MM.1S (cell line): ENCODE measurements at regions not wholly inside any gene's neighbourhood (a gene's known extent, or its start where the extent isn't known, plus 50 kb on each side); places are given as distances from the start of the nearest gene placed in this dataset.

Source experiments
- DNase-seq: peaks from one replicate; pipeline ENCODE4 v3.0.0-alpha.2; 2015
- H2AFZ ChIP-seq: fragments of 300-600 bp; sonication (generic); 2 replicates; pipeline ENCODE4 v1.6.0; 2016; ENCODE audit warnings: antibody characterized with exemption, low read length
- H3F3A ChIP-seq: fragments of 300-600 bp; sonication (generic); 2 replicates; pipeline ENCODE4 v1.6.1; 2016; ENCODE audit warnings: mild to moderate bottlenecking, antibody characterized with exemption, low read length, moderate library complexity, mixed read lengths; ENCODE audit not compliant: insufficient read depth
- H3K27ac ChIP-seq: fragments of 300-600 bp; sonication (generic); 2 replicates; pipeline ENCODE4 v1.5.1; 2016; ENCODE audit warnings: mild to moderate bottlenecking, low read length
- H3K27me3 ChIP-seq: fragments of 300-600 bp; sonication (generic); replicated peaks from 2 replicates; pipeline ENCODE4 v1.6.0; 2016; ENCODE audit warnings: low read length; ENCODE audit not compliant: insufficient read depth
- H3K36me3 ChIP-seq: fragments of 300-600 bp; sonication (generic); replicated peaks from 2 replicates; pipeline ENCODE4 v1.6.1; 2016; ENCODE audit warnings: mild to moderate bottlenecking, low read length, mixed read lengths; ENCODE audit not compliant: insufficient read depth
- H3K4me1 ChIP-seq: fragments of 300-600 bp; sonication (generic); 2 replicates; pipeline ENCODE4 v1.6.1; 2016; ENCODE audit warnings: low read length, mixed read lengths
- H3K4me2 ChIP-seq: fragments of 300-600 bp; sonication (generic); 2 replicates; pipeline ENCODE4 v1.6.0; 2016; ENCODE audit warnings: low read depth, low read length
- H3K4me3 ChIP-seq: fragments of 300-600 bp; sonication (generic); 2 replicates; pipeline ENCODE4 v1.5.1; 2016; ENCODE audit warnings: low read length, mixed read lengths
- H3K79me2 ChIP-seq: fragments of 300-600 bp; sonication (generic); 2 replicates; pipeline ENCODE4 v1.6.1; 2016; ENCODE audit warnings: mixed run types, low read length, mixed read lengths
- H3K9ac ChIP-seq: fragments of 300-600 bp; sonication (generic); 2 replicates; pipeline ENCODE4 v1.6.1; 2016; ENCODE audit warnings: low read length, mixed read lengths
- H3K9me2 ChIP-seq: fragments of 300-600 bp; sonication (generic); replicated peaks from 2 replicates; pipeline ENCODE4 v1.6.1; 2016; ENCODE audit warnings: mild to moderate bottlenecking, low read length, mixed read lengths; ENCODE audit not compliant: insufficient read depth
- H3K9me3 ChIP-seq: fragments of 300-600 bp; sonication (generic); replicated peaks from 2 replicates; pipeline ENCODE4 v1.6.1; 2016; ENCODE audit warnings: mild to moderate bottlenecking, low read length, mixed read lengths; ENCODE audit not compliant: insufficient read depth
- H4K20me1 ChIP-seq: fragments of 300-600 bp; sonication (generic); 2 replicates; pipeline ENCODE4 v1.6.1; 2016; ENCODE audit warnings: mild to moderate bottlenecking, low read length, moderate library complexity, mixed read lengths; ENCODE audit not compliant: insufficient read depth
- CTCF ChIP-seq: fragments of 300-600 bp; sonication (generic); IDR thresholded peaks from 2 replicates; pipeline ENCODE4 v1.5.1; 2016; ENCODE audit warnings: antibody characterized with exemption, low read length, mixed read lengths
- EZH2 ChIP-seq: fragments of 300-600 bp; sonication (generic); optimal IDR thresholded peaks from 2 replicates; pipeline ENCODE3; 2017; ENCODE audit warnings: low read depth, mild to moderate bottlenecking, antibody characterized with exemption, low read length, mixed read lengths
- EZH2phosphoT487 ChIP-seq: fragments of 300-600 bp; sonication (generic); IDR thresholded peaks from 2 replicates; pipeline ENCODE4 v1.6.1; 2018; ENCODE audit warnings: antibody characterized with exemption, low read length

DNA sequence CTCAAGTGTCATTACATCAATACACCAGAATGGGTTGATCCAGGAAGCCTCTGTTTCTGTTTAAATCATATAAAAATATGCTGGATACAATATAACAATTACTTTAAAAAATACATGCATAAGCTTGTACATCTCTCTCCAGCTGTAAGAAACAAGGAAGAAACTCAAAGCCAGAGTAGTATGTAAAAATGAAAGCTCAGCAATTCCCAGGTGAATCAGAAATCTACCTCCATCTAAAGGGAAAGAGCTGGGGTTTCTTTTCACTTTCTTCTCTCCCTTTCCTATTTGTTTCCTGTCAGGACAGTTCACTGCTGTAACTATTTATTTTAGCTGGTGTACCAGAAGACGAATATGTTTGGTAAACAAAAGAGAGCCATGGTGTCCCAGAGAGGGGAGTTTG lies 301.0 kb upstream of the C1orf87 start:
- Histone ChIP-seq H3K27me3 (no peaks in the 10 kb centered on the region), H3K9ac (no peak overlapping the region), H3K36me3 (no peaks in the 10 kb centered on the region), H4K20me1 (no peaks in the 10 kb centered on the region), H3K4me2 (no peak overlapping the region), H3K4me1 (no peaks in the 10 kb centered on the region), H3K9me2 (no peaks in the 10 kb centered on the region), H2AFZ (no peak overlapping the region), H3K9me3 (no peaks in the 10 kb centered on the region), H3K27ac (no peak overlapping the region), H3F3A (no peaks in the 10 kb centered on the region), H3K79me2 (no peaks in the 10 kb centered on the region), H3K4me3 (no peak overlapping the region)
- DNase-seq: no peak
- TF ChIP-seq EZH2phosphoT487: no peak
- no peak for TF ChIP-seq EZH2
- no peak for TF ChIP-seq CTCF

GRCh38 chr1:60367532-60367931 lies 294.0 kb upstream of the C1orf87 start:
- Histone ChIP-seq H4K20me1 (no peaks in the 10 kb centered on the region), H3K27ac (no peak overlapping the region), H3K36me3 (no peaks in the 10 kb centered on the region), H3K27me3 (no peaks in the 10 kb centered on the region), H3K9ac (no peak overlapping the region), H2AFZ (no peak overlapping the region), H3K4me2 (no peak overlapping the region), H3K4me1 (no peaks in the 10 kb centered on the region), H3K4me3 (no peak overlapping the region), H3K79me2 (no peaks in the 10 kb centered on the region), H3K9me2 (no peaks in the 10 kb centered on the region), H3K9me3 (no peaks in the 10 kb centered on the region), H3F3A (no peaks in the 10 kb centered on the region)
- TF ChIP-seq EZH2 (no peak), EZH2phosphoT487 (no peak), CTCF (no peak)
- no peak for DNase-seq

GRCh38 chr1:60359431-60359830 lies 285.9 kb upstream of the C1orf87 start:
- no peak for TF ChIP-seq EZH2phosphoT487
- no peak for TF ChIP-seq EZH2
- no peak for TF ChIP-seq CTCF

More at GRCh38 chr1:60359431-60359830, 285.9 kb upstream of the C1orf87 start:
- H3F3A ChIP-seq: no peaks in the 10 kb centered on the region
- H3K27me3 ChIP-seq: no peaks in the 10 kb centered on the region
- H3K9ac ChIP-seq: no peak overlapping the region
- no peaks in the 10 kb centered on the region for H3K4me1 ChIP-seq
- H3K9me2 ChIP-seq: no peaks in the 10 kb centered on the region
- no peaks in the 10 kb centered on the region for H3K79me2 ChIP-seq
- no peak overlapping the region for H3K4me2 ChIP-seq
- H3K27ac ChIP-seq: no peak overlapping the region
- H4K20me1 ChIP-seq: no peaks in the 10 kb centered on the region
- no peaks in the 10 kb centered on the region for H3K9me3 ChIP-seq
- no peaks in the 10 kb centered on the region for H3K36me3 ChIP-seq
- H2AFZ ChIP-seq: no peak overlapping the region
- no peak overlapping the region for H3K4me3 ChIP-seq
- no peak for DNase-seq
